H1 (cell line): ENCODE measurements at regions not wholly inside any gene's neighbourhood (a gene's known extent, or its start where the extent isn't known, plus 50 kb on each side); places are given as distances from the start of the nearest gene placed in this dataset.

Source experiments
- CTCF ChIA-PET: fragments of 300-600 bp; sonication (Branson Sonifier 250); formaldehyde crosslinking; loops from one replicate; lab custom pipeline; 2021; ENCODE audit not compliant: partially characterized antibody; lab: Charles Lee
- POLR2A ChIA-PET: fragments of 300-600 bp; sonication (Branson Sonifier 250); formaldehyde crosslinking; loops from one replicate; lab custom pipeline; 2021; ENCODE audit warnings: inconsistent platforms; ENCODE audit not compliant: partially characterized antibody; lab: Charles Lee
- DNase-seq, 2 experiments: peaks; one replicate each; pipeline versions ENCODE4 v3.0.0 to v3.0.0-alpha.2; 2010 to 2022; ENCODE audit warnings: low spot score in 2 of 2, low read depth in 1 of 2, mixed read lengths in 1 of 2
- FAIRE-seq: peaks from 2 replicates; lab custom pipeline; 2011; peaks lifted over from hg19 to GRCh38; lab: Jason Lieb, UNC
- H2AFZ ChIP-seq: 2 replicates; pipeline ENCODE4 v1.8.1; 2012; ENCODE audit warnings: low read length, inconsistent platforms
- H2AK5ac ChIP-seq: 2 replicates; pipeline ENCODE4 v1.6.1; 2013; ENCODE audit warnings: low read depth, low read length
- H2BK120ac ChIP-seq: replicated peaks from 2 replicates; pipeline ENCODE3; 2013; ENCODE audit warnings: low read depth, low read length, inconsistent platforms
- H2BK12ac ChIP-seq: 2 replicates; pipeline ENCODE4 v1.6.1; 2013; ENCODE audit warnings: low read depth, low read length
- H2BK15ac ChIP-seq: 2 replicates; pipeline ENCODE4 v1.6.1; 2013; ENCODE audit warnings: low read length
- H2BK20ac ChIP-seq: 2 replicates; pipeline ENCODE4 v1.6.1; 2013; ENCODE audit warnings: low read length
- H2BK5ac ChIP-seq: 2 replicates; pipeline ENCODE4 v1.6.1; 2013; ENCODE audit warnings: low read depth, low read length
- H3K14ac ChIP-seq: 2 replicates; pipeline ENCODE4 v1.6.1; 2013; ENCODE audit warnings: inconsistent platforms; ENCODE audit not compliant: insufficient read length
- H3K18ac ChIP-seq: 2 replicates; pipeline ENCODE4 v1.6.1; 2013; ENCODE audit warnings: low read length; ENCODE audit errors: extremely low read depth
- H3K23ac ChIP-seq: 2 replicates; pipeline ENCODE4 v1.6.1; 2013; ENCODE audit warnings: inconsistent platforms; ENCODE audit not compliant: insufficient read length
- H3K23me2 ChIP-seq: 2 replicates; pipeline ENCODE4 v1.6.1; 2013; ENCODE audit warnings: low read depth, low read length
- H3K27ac ChIP-seq: 2 replicates; pipeline ENCODE4 v1.6.1; 2011; ENCODE audit warnings: low read depth, low read length, inconsistent platforms
- H3K27me3 ChIP-seq, 4 experiments: replicated peaks in 1 of 4; 1 replicate in 1 of 4; 2 replicates in 3 of 4; pipeline versions ENCODE4 v1.6.1 to v1.8.1; 2011 to 2013; ENCODE audit warnings: low read length in 3 of 4, mild to moderate bottlenecking in 3 of 4, inconsistent platforms in 2 of 4, mixed read lengths in 2 of 4, moderate library complexity in 1 of 4; ENCODE audit not compliant: control insufficient read depth in 3 of 4, insufficient read depth in 3 of 4; ENCODE audit errors: extremely low read depth in 1 of 4
- H3K36me3 ChIP-seq, 4 experiments: 2 replicates each; pipeline versions ENCODE4 v1.6.1 to v1.8.1; 2011 to 2013; ENCODE audit warnings: mild to moderate bottlenecking in 4 of 4, low read length in 3 of 4, moderate library complexity in 2 of 4, control low read depth in 1 of 4, inconsistent platforms in 1 of 4; ENCODE audit not compliant: insufficient read depth in 4 of 4, control insufficient read depth in 2 of 4
- H3K4ac ChIP-seq: replicated peaks from 2 replicates; pipeline ENCODE3; 2013; ENCODE audit warnings: low read length, low read depth, mixed read lengths, inconsistent platforms; ENCODE audit not compliant: insufficient read length
- H3K4me1 ChIP-seq, 4 experiments: replicated peaks in 1 of 4; 1 replicate in 1 of 4; 2 replicates in 3 of 4; pipeline versions ENCODE4 v1.6.1 to v1.8.1; 2011 to 2013; ENCODE audit warnings: low read length in 3 of 4, inconsistent platforms in 2 of 4, mixed read lengths in 1 of 4; ENCODE audit not compliant: insufficient read depth in 4 of 4, control insufficient read depth in 3 of 4
- H3K4me2 ChIP-seq, 2 experiments: 2 replicates each; pipeline versions ENCODE4 v1.6.1 to v1.8.1; 2011 to 2013; ENCODE audit warnings: low read depth in 2 of 2, low read length in 2 of 2, control low read depth in 1 of 2, inconsistent platforms in 1 of 2, mild to moderate bottlenecking in 1 of 2; ENCODE audit not compliant: insufficient read depth in 1 of 2
- H3K4me3 ChIP-seq, 4 experiments: fragments of 200-600, 300-600 bp in 1 of 4; sonication (generic), shearing (Covaris generic), sonication (Bioruptor Twin) in 1 of 4; 2 replicates each; pipeline versions ENCODE4 v1.5.1 to v1.8.1; 2011 to 2016; ENCODE audit warnings: low read length in 4 of 4, low read depth in 3 of 4, control low read depth in 2 of 4, inconsistent platforms in 2 of 4, mild to moderate bottlenecking in 2 of 4, mixed read lengths in 1 of 4, moderate library complexity in 1 of 4; ENCODE audit not compliant: insufficient read depth in 2 of 4; ENCODE audit errors: extremely low read depth in 1 of 4
- H3K56ac ChIP-seq: replicated peaks from 2 replicates; pipeline ENCODE3; 2013; ENCODE audit warnings: low read depth, mild to moderate bottlenecking, mixed read lengths, low read length, inconsistent platforms; ENCODE audit not compliant: insufficient read length
- H3K79me1 ChIP-seq: 2 replicates; pipeline ENCODE4 v1.6.1; 2013; ENCODE audit warnings: low read depth, low read length, control low read depth
- H3K79me2 ChIP-seq, 2 experiments: 2 replicates each; pipeline versions ENCODE4 v1.6.1 to v1.8.1; 2012 to 2013; ENCODE audit warnings: low read length in 2 of 2, mild to moderate bottlenecking in 2 of 2, inconsistent platforms in 1 of 2; ENCODE audit not compliant: insufficient read depth in 2 of 2, control insufficient read depth in 1 of 2
- H3K9ac ChIP-seq, 4 experiments: replicated peaks in 1 of 4; 1 replicate in 1 of 4; 2 replicates in 3 of 4; pipeline versions ENCODE4 v1.6.1 to v1.8.1; 2011 to 2013; ENCODE audit warnings: low read depth in 3 of 4, low read length in 3 of 4, control low read depth in 2 of 4, mild to moderate bottlenecking in 2 of 4, moderate library complexity in 2 of 4, inconsistent platforms in 1 of 4; ENCODE audit errors: extremely low read depth in 1 of 4
- H3K9me3 ChIP-seq, 2 experiments: 2 replicates each; pipeline versions ENCODE4 v1.6.1 to v1.8.1; 2012 to 2013; ENCODE audit warnings: mild to moderate bottlenecking in 2 of 2, moderate library complexity in 2 of 2, control low read depth in 1 of 2, inconsistent platforms in 1 of 2, low read depth in 1 of 2, low read length in 1 of 2, mixed read lengths in 1 of 2; ENCODE audit not compliant: insufficient read depth in 2 of 2
- H4K20me1 ChIP-seq, 2 experiments: replicated peaks in 1 of 2; 2 replicates each; pipeline versions ENCODE3 to v1.8.1; 2011 to 2013; ENCODE audit warnings: inconsistent platforms in 2 of 2, low read length in 2 of 2, mild to moderate bottlenecking in 1 of 2; ENCODE audit not compliant: insufficient read depth in 2 of 2, control insufficient read depth in 1 of 2
- H4K5ac ChIP-seq: 2 replicates; pipeline ENCODE4 v1.6.1; 2013; ENCODE audit warnings: low read length, low read depth, mixed read lengths, inconsistent platforms; ENCODE audit not compliant: insufficient read length
- H4K8ac ChIP-seq: 2 replicates; pipeline ENCODE4 v1.8.0; 2013; ENCODE audit warnings: mild to moderate bottlenecking, moderate library complexity, low read length, inconsistent platforms; ENCODE audit not compliant: insufficient read depth; ENCODE audit errors: extremely low read depth
- H4K91ac ChIP-seq: replicated peaks from 2 replicates; pipeline ENCODE3; 2013; ENCODE audit warnings: low read length, mixed read lengths, inconsistent platforms; ENCODE audit not compliant: insufficient read length
- BRCA1 ChIP-seq: IDR thresholded peaks from 2 replicates; pipeline ENCODE4 v1.6.1; 2012; ENCODE audit warnings: low read depth, low read length, improper control_type of control experiment
- EZH2 ChIP-seq: fragments of 200-600 bp; sonication (generic); IDR thresholded peaks from 2 replicates; pipeline ENCODE4 v1.7.1; 2012; ENCODE audit warnings: low read depth, mild to moderate bottlenecking, moderate library complexity, low read length, inconsistent platforms; ENCODE audit not compliant: severe bottlenecking
- HDAC6 ChIP-seq: IDR thresholded peaks from one replicate; pipeline ENCODE4 v1.7.1; 2012; ENCODE audit warnings: low read depth, mild to moderate bottlenecking, inconsistent platforms, low read length, moderate library complexity
- RNF2 ChIP-seq: fragments of 200-900, 300-1000 bp; sonication (generic); IDR thresholded peaks from 2 replicates; pipeline ENCODE4 v1.7.1; 2016; ENCODE audit warnings: borderline replicate concordance, low read depth, mild to moderate bottlenecking, antibody characterized with exemption, low read length; ENCODE audit not compliant: poor library complexity, severe bottlenecking; ENCODE audit errors: missing control alignments
- TEAD4 ChIP-seq: IDR thresholded peaks from 2 replicates; pipeline ENCODE4 v1.6.1; 2012; ENCODE audit warnings: low read depth, low read length, inconsistent platforms, mixed read lengths

DNA sequence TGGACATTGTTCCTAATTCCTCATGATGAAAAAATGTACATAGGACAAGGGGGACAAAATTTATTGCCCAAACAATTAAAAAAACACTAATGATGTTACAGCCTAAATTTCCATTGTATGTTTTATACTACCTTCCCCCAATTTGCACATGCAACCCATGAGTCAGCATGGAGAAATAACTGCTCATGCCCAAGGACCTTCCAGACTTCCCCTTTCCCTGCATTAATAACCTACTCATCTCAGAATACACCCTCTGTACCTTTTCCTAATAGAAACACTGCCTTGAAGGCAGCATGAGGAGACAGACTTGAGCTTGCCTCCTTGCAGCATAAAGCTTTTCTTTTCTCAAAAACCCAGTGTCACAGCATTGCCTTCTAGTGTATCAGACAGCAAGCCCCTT, 2402.8 kb downstream of the TP53TG3F start:
- Histone ChIP-seq H3K27me3 (no peaks in the 10 kb centered on the region), H3K79me2 (no peaks in the 10 kb centered on the region), H3K4me1 (no peaks in the 10 kb centered on the region), H2BK120ac (no peak overlapping the region), H3K27ac (no peak overlapping the region), H2BK12ac (no peak overlapping the region), H3K4ac (no peak overlapping the region), H2AK5ac (no peak overlapping the region), H3K56ac (no peak overlapping the region), H4K91ac (no peak overlapping the region), H3K4me2 (no peak overlapping the region), H3K36me3 (no peaks in the 10 kb centered on the region), H2BK15ac (no peak overlapping the region), H3K79me1 (no peaks in the 10 kb centered on the region), H4K8ac (no peak overlapping the region)
- CTCF ChIA-PET = no interaction called here
- TF ChIP-seq EZH2 (no peak), TEAD4 (no peak), RNF2 (no peak), HDAC6 (no peak), BRCA1 (no peak)
- TF ChIP-seq, all 59 proteins: peak for 0
- Histone ChIP-seq H3K9ac (no peak overlapping the region), H4K5ac (no peak overlapping the region), H3K23me2 (no peaks in the 10 kb centered on the region), H2BK20ac (no peak overlapping the region), H3K9me3 (peaks cover 54 to 55% of the 10 kb centered on the region in 2 experiments), H4K20me1 (no peaks in the 10 kb centered on the region), H2BK5ac (no peak overlapping the region), H3K18ac (no peak overlapping the region), H3K14ac (no peak overlapping the region), H3K4me3 (no peak overlapping the region), H3K23ac (no peak overlapping the region), H2AFZ (no peak overlapping the region)
- FAIRE-seq (no peak), DNase-seq (no peak)
- POLR2A ChIA-PET = no interaction called here
